NCI-H2171 treated with DMSO at 0.1 percent for 48 hours (cell line): ENCODE measurements at regions not wholly inside any gene's neighbourhood (a gene's known extent, or its start where the extent isn't known, plus 50 kb on each side); places are given as distances from the start of the nearest gene placed in this dataset.
"Not testable (repeated sequence)": the region's sequence is repeated elsewhere in the genome, so short reads cannot be mapped to it uniquely, and the experiment has no call there.

ENCODE experiments used
- DNase-seq: peaks from one replicate; lab custom pipeline; 2025; lab: John Stamatoyannopoulos, UW

DNA sequence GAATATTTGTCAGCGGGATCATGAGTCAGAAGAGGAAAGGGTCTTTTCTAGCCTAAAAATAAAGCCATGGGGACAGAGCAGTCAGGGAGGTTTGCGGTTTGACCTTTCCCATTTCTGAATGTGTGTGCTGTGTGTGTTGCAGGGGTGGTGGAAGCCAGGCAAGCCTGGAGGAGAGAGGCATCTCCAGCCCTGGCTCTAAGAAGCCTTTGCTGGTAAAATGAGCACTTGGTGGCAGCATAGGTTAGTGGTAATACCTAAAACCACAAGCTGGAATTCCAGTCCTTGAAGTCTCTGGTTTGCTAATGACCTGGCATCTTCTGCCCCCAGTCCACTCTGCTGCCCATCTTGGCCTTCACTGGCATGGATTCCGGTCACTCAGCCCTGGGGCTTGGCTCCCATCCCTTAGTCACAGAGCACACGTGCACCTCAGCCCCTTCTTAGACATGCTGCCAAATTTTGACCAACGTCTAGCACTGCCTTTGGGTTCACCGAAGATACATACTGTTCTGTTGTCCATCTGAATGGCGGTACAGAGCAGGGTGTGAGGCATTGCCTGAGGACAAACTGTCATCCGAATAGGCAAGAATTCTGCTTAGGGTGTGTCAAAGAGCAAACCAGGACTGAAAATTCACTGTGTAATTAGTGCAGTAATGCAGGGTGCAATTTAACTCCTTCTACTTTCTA is 52.7 kb downstream of the KCNA5 start:
- no peak for DNase-seq

- no peak for DNase-seq
These were observed 54.1 kb downstream of the KCNA5 start for GRCh38 chr12:5097786-5098185.

- DNase-seq, result no peak
These were observed 55.5 kb downstream of the KCNA5 start for GRCh38 chr12:5099136-5099535.

DNA sequence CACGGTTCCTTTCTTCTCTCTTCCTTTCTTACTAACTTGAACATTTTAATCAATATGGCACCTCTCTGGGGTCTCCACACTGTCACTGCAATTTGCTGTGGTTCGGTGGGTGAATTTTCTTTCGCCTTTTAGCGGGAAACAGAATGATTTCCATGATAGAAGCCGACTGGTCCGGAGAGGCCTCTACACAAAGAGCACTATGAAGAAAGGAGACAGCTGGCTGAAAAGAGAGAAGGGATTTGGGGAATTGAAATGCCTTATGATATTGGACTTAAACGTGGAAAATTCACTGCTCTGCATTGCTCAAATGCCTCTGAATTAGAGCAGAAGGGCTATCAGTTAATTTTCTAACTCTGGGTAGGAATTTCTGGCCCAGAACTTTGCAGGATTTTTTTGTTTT is 55.9 kb downstream of the KCNA5 start:
- DNase-seq, result no peak

- DNase-seq, result no peak
These were observed 58.0 kb downstream of the KCNA5 start for GRCh38 chr12:5101686-5102085.

- no peak for DNase-seq
These were observed 58.6 kb downstream of the KCNA5 start for GRCh38 chr12:5102261-5102789.

DNA sequence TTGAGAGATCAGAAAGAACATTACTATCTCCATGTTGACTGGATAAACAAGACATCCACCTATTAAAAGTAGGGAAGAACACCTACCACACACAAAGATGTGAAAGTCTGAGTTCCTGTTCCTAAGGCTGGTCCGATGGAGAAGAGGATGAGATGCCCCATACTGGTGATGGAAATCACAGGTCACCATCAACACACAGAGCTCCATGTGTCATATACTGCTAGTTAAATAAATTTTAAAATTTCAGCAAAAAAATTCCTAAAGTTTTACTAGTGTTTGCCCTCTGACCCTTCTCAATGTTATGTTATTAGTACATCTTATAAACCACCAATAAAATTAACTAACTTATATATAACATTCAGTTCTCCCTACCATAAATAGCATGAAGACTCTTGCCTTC is 59.1 kb downstream of the KCNA5 start:
- no peak for DNase-seq

DNA sequence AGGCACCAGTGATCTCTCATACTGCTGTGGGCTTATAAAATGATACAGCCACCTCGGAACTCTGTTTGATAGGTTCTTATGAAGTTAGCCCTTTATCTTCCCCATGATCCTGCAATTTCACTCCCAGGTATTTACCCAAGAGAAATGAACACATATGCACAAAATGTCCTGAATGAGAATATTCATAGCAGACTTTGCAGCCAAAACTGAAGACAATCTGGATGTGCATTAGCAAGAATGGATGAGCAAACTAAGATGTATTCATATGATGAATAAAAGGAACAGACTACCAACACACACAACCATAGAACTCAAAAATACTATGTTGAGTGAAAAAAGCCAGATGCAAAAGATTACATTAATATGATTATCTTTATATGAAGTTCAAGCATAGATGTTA is 66.7 kb downstream of the KCNA5 start:
- no peak for DNase-seq

DNA sequence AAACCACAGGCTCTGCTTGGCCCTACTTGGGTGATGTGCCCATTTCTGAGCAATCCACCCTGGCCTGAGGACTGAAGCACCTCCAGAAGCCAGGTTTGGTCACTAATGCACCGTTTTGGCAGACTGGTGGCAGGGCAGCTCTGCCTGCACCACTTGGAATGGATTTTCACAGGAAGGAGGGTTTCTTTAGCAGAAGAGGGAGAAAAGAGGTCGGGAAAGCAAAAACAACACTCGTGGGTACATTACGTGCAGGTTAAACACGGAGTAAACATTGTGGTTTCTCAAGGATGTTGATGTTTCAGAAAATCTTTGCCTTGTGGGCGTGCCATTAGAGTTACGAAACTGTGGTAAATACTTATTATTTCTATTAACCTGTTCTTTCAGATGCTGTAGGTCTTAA is 70.8 kb downstream of the KCNA5 start:
- no peak for DNase-seq

- not testable (repeated sequence) for DNase-seq
These were observed 78.1 kb downstream of the KCNA5 start for GRCh38 chr12:5121784-5122183.

DNA sequence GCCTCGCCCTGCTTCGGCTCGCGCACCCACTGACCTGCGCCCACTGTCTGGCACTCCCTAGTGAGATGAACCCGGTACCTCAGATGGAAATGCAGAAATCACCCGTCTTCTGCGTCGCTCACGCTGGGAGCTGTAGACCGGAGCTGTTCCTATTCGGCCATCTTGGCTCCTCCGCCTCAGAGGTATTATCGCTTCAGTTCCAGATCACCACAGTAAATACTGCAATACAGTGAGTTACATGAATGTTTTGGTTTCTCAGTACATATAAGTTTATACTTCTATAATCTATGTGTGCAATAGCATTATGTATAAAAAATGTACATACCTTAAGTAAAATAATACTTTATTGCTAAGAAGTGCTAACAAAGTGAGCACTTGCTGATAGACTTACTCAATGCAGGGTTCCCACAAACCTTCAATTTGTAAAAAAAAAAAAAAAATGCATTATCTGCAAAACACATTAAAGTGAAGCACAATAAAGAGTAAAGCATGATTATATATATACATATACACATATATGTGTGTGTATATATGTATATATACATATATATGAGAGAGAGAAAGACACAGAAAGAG is 78.7 kb downstream of the KCNA5 start:
- not testable (repeated sequence) for DNase-seq

DNA sequence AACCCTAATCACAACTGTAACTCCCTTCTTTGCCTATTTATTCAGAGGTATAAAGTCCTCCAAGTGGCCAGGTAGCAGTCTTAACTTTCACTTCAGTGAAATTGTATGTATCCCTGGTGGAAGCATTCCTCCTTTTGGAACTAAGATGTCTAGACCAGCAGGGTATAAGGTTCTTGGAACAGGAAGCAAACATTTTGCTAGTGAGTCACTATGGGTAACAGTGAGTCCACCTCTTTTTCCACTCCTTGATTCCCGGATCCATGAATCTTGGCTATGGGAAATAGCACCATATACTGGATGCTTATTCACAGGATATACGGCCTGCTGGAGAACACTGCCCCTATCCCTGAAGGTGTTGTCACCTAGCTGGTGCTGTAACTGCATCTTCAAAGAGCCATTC is 80.2 kb downstream of the KCNA5 start:
- DNase-seq, result no peak

GRCh38 chr12:5124401-5124800 is 80.7 kb downstream of the KCNA5 start:
- no peak for DNase-seq

- DNase-seq, result no peak
These were observed 91.3 kb downstream of the KCNA5 start for GRCh38 chr12:5134861-5135525.

DNA sequence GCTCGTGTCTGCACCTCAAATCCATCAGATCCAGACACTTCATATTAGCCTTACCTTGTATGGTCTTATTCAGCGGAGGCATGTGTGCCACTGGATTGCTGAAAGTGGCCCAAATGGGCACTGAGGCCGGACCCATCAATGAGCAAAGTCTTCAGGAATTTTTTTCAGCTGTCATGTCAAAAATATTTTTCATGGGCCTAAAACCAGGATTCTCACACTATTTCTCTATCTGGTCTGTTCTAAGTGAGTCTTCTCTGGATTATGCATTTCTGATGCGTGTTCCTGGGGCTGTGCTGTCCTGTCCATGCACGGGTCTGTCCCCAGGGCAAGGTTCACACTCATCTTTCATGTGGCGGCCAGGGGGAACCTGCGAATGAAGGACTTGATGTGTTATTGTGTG is 94.6 kb downstream of the KCNA5 start:
- DNase-seq, result no peak

- DNase-seq, result no peak
These were observed 95.2 kb downstream of the KCNA5 start for GRCh38 chr12:5138845-5139244.

- no peak for DNase-seq
These were observed 96.1 kb downstream of the KCNA5 start for GRCh38 chr12:5139751-5140150.

DNA sequence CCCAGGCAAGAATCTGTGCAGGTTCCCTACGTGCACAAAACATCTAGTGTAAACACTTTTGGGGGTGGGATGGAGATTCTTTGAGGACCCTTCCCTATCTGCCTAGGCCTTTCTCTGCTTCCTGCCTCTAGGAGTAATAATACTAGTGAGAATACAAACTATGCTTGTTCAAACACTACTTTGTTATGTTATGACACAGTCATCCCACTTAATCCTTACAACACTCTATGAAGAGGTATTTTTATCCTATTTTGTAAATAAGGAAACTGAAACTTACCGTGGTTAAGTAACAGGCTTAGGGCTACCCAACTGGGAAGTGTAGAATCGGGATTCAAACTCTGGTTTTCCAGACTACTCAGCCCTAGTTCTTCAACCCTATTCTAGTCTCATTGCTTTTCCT is 96.5 kb downstream of the KCNA5 start:
- DNase-seq, result no peak

- DNase-seq, result no peak
These were observed 105.2 kb downstream of the KCNA5 start for GRCh38 chr12:5148880-5149279.

- DNase-seq, result no peak
These were observed 110.4 kb downstream of the KCNA5 start for GRCh38 chr12:5154091-5154490.

GRCh38 chr12:5155866-5156265 is 112.2 kb downstream of the KCNA5 start:
- DNase-seq, result no peak

DNA sequence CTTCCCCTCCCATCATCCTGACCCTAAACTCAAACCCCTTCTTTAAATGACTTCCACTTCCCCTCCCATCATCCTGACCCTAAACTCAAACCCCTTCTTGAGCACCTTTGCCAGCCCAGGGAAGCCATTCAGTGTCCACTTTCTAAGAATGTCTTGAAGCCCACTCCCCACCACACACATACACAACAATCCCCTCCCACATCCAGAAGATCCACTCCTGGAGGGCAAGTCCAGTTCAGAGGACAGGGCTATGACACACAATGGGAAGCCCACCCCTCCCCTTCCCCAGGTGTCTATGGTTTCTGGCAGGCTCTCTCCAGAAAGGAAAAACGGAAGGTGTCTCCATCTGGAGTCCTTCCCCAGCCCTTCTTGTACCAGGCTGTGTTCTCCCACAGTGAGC is 117.1 kb downstream of the KCNA5 start:
- DNase-seq, result no peak

DNA sequence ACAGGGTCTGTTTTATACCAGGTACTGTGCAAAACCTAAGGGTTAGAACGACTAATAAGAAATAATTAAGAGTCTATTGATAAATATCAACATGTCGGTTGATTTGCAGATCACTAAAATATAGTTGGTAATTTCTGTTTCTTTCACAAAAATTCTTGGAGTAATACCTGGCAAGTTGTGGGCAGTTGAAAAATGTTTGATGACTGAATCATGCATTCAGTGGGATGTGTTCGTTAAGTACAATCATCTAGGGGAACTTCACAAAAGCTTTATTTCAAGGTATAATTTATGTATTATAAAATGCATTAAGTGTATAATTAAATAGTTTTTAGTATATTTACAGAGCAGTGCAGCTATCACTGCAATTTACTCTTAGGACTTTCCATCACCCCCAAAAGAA is 120.0 kb downstream of the KCNA5 start:
- no peak for DNase-seq
